ENCODE measurements at regions not wholly inside any gene's neighbourhood (a gene's known extent, or its start where the extent isn't known, plus 50 kb on each side); places are given as distances from the start of the nearest gene placed in this dataset.

- Histone ChIP-seq H4K20me1 (replicated peaks; ENCODE audit: insufficient read depth) (no peaks in the 10 kb centered on the region), H3K4me1 (ENCODE audit: insufficient read depth) (no peaks in the 10 kb centered on the region), H3K27me3 (ENCODE audit: insufficient read depth) (no peaks in the 10 kb centered on the region), H3K9me2 (ENCODE audit: insufficient read depth) (no peaks in the 10 kb centered on the region), H3K4me3 (no peak overlapping the region), H3F3A (replicated peaks; ENCODE audit: low read depth) (no peaks in the 10 kb centered on the region), H3K79me2 (replicated peaks; ENCODE audit: insufficient read depth) (no peaks in the 10 kb centered on the region), H3K27ac (ENCODE audit: low read depth) (no peak overlapping the region), H3K36me3 (ENCODE audit: insufficient read depth) (peaks cover 4% of the 10 kb centered on the region; the same call in 1 of the 2 replicates), H3K4me2 (no peak overlapping the region), H2AFZ (no peak overlapping the region)
- DNase-seq (ENCODE audit: low spot score) (no peak), ATAC-seq (no peak)
- Mint-ChIP-seq H3K27me3 (ENCODE audit: insufficient read depth, low read depth, poor library complexity) (peaks cover 6% of the 10 kb centered on the region), H3K27ac (no peak overlapping the region), H3K36me3 (ENCODE audit: low read depth) (peaks cover 25% of the 10 kb centered on the region), H3K4me3 (no peak overlapping the region), H3K9me3 (peaks cover 92% of the 10 kb centered on the region), H3K4me1 (no peaks in the 10 kb centered on the region)
- no peak for TF ChIP-seq JUNB (IDR thresholded peaks at IDR 0.05; ENCODE audit: unreplicated experiment)
- no peak for TF ChIP-seq CTCF (conservative IDR thresholded peaks at IDR 0.05; ENCODE audit: low read depth in 2 of 2)
- no peak for TF ChIP-seq ZNF331 (CRISPR knock-in tag; IDR thresholded peaks at IDR 0.05; ENCODE audit: low read depth)
- TF ChIP-seq CREB1 (CRISPR knock-in tag; IDR thresholded peaks at IDR 0.05; ENCODE audit: low read depth): no peak
- TF ChIP-seq ZNF114 (CRISPR knock-in tag; IDR thresholded peaks at IDR 0.05): no peak
- no peak for TF ChIP-seq NANOG (IDR thresholded peaks at IDR 0.05; ENCODE audit: borderline replicate concordance)
- no peak for TF ChIP-seq REST (IDR thresholded peaks at IDR 0.05; ENCODE audit: unreplicated experiment)
These were observed 209.5 kb downstream of the GLRX3 start for GRCh38 chr10:130345728-130346127.

GRCh38 chr10:130350996-130351395, 214.8 kb downstream of the GLRX3 start:
- DNase-seq (ENCODE audit: low spot score) (no peak), ATAC-seq (no peak)
- no peak overlapping the region for H3K4me3 Mint-ChIP-seq
- H3K79me2 ChIP-seq (replicated peaks; ENCODE audit: insufficient read depth): no peaks in the 10 kb centered on the region
- no peaks in the 10 kb centered on the region for H4K20me1 ChIP-seq (replicated peaks; ENCODE audit: insufficient read depth)
- H3K9me2 ChIP-seq (ENCODE audit: insufficient read depth): no peaks in the 10 kb centered on the region
- H3K4me3 ChIP-seq: no peak overlapping the region
- no peak overlapping the region for H3K4me2 ChIP-seq
- H3K4me1 Mint-ChIP-seq: no peaks in the 10 kb centered on the region; the same call in 2 of the 3 replicates
- no peaks in the 10 kb centered on the region for H3F3A ChIP-seq (replicated peaks; ENCODE audit: low read depth)
- no peaks in the 10 kb centered on the region for H3K4me1 ChIP-seq (ENCODE audit: insufficient read depth)
- no peak overlapping the region for H2AFZ ChIP-seq
- peaks cover 4% of the 10 kb centered on the region; the same call in 1 of the 2 replicates for H3K36me3 ChIP-seq (ENCODE audit: insufficient read depth)
- H3K36me3 Mint-ChIP-seq (ENCODE audit: low read depth): peaks cover 33% of the 10 kb centered on the region
- H3K27ac ChIP-seq (ENCODE audit: low read depth): no peak overlapping the region
- H3K27me3 ChIP-seq (ENCODE audit: insufficient read depth): no peaks in the 10 kb centered on the region
- H3K27me3 Mint-ChIP-seq (ENCODE audit: insufficient read depth, low read depth, poor library complexity): peaks cover 7% of the 10 kb centered on the region
- no peak overlapping the region for H3K27ac Mint-ChIP-seq
- peaks cover 96% of the 10 kb centered on the region for H3K9me3 Mint-ChIP-seq
- no peak for TF ChIP-seq ZNF114 (CRISPR knock-in tag; IDR thresholded peaks at IDR 0.05)
- no peak for TF ChIP-seq CTCF (conservative IDR thresholded peaks at IDR 0.05; ENCODE audit: low read depth in 2 of 2)
- TF ChIP-seq ETS1 (IDR thresholded peaks at IDR 0.05): no peak

Measured in GM23338 (cell line).